ENCODE measurements at regions not wholly inside any gene's neighbourhood (a gene's known extent, or its start where the extent isn't known, plus 50 kb on each side); places are given as distances from the start of the nearest gene placed in this dataset.

GRCh38 chr5:171615705-171616640 lies 169.6 kb upstream of the SMIM23 start:
- TF ChIP-seq CTCF (IDR thresholded peaks at IDR 0.05; ENCODE audit: insufficient read depth, low read length) (no peak), POLR2AphosphoS5 (IDR thresholded peaks at IDR 0.05; ENCODE audit: low read depth) (no peak), REST (IDR thresholded peaks at IDR 0.05; ENCODE audit: insufficient replicate concordance, low read depth) (no peak), GABPA (IDR thresholded peaks at IDR 0.05; ENCODE audit: low read depth) (no peak), SPI1 (IDR thresholded peaks at IDR 0.05; ENCODE audit: borderline replicate concordance, low read depth) (no peak)

Measured in HL-60 (cell line).